SK-N-SH treated with all-trans-retinoic acid at 6 μM for 48 hours (cell line): ENCODE measurements at regions not wholly inside any gene's neighbourhood (a gene's known extent, or its start where the extent isn't known, plus 50 kb on each side); places are given as distances from the start of the nearest gene placed in this dataset.

ENCODE experiments used
- ATAC-seq: fragments of 200-7000 bp; cut with Tn5 transposase; 3 replicates; pipeline ENCODE4 v1.9.1; 2020; ENCODE audit warnings: mild to moderate bottlenecking, moderate library complexity
- ARNTL ChIP-seq: fragments of 450-650 bp; formaldehyde crosslinking; IDR thresholded peaks from 2 replicates; pipeline ENCODE4 v1.5.0; 2020; ENCODE audit warnings: low read depth, mild to moderate bottlenecking, moderate library complexity, borderline replicate concordance
- BACH2 ChIP-seq: fragments of 250-450 bp; sonication (Bioruptor Pico); IDR thresholded peaks from 2 replicates; pipeline ENCODE4 v1.9.0; 2021; ENCODE audit warnings: mild to moderate bottlenecking, borderline replicate concordance
- CSDC2 ChIP-seq: fragments of 250-450 bp; sonication (Bioruptor Pico); IDR thresholded peaks from 2 replicates; pipeline ENCODE4 v1.5.0; 2020; ENCODE audit warnings: mild to moderate bottlenecking, moderate library complexity
- ESRRG ChIP-seq: fragments of 250-450 bp; sonication (Bioruptor Pico); IDR thresholded peaks from 2 replicates; pipeline ENCODE4 v1.6.1; 2021; ENCODE audit warnings: mild to moderate bottlenecking
- GLIS3 ChIP-seq: fragments of 250-450 bp; sonication (Bioruptor Pico); IDR thresholded peaks from 2 replicates; pipeline ENCODE4 v1.5.0; 2020; ENCODE audit warnings: mild to moderate bottlenecking, moderate library complexity
- ISL1 ChIP-seq: fragments of 250-450 bp; sonication (Bioruptor Pico); IDR thresholded peaks from 2 replicates; pipeline ENCODE4 v2.1.2; 2022; ENCODE audit warnings: mild to moderate bottlenecking, moderate library complexity
- OSR1 ChIP-seq: fragments of 250-450 bp; sonication (Bioruptor Pico); IDR thresholded peaks from 2 replicates; pipeline ENCODE4 v1.8.0; 2022; ENCODE audit warnings: moderate library complexity, mild to moderate bottlenecking, inconsistent platforms
- PPARA ChIP-seq: fragments of 250-450 bp; sonication (Bioruptor Pico); IDR thresholded peaks from 2 replicates; pipeline ENCODE4 v1.5.0; 2020; ENCODE audit warnings: mild to moderate bottlenecking, borderline replicate concordance
- RARB ChIP-seq: fragments of 250-450 bp; sonication (Bioruptor Pico); IDR thresholded peaks from 2 replicates; pipeline ENCODE4 v1.8.0; 2021; ENCODE audit warnings: mild to moderate bottlenecking, moderate library complexity
- SNAI2 ChIP-seq: fragments of 250-450 bp; sonication (Bioruptor Pico); IDR thresholded peaks from 2 replicates; pipeline ENCODE4 v1.5.0; 2020; ENCODE audit warnings: mild to moderate bottlenecking, moderate library complexity
- TCF4 ChIP-seq: fragments of 250-450 bp; sonication (Bioruptor Pico); IDR thresholded peaks from 2 replicates; pipeline ENCODE4 v1.8.0; 2021; ENCODE audit warnings: mild to moderate bottlenecking, moderate library complexity, borderline replicate concordance
- TOX ChIP-seq: fragments of 250-450 bp; sonication (Bioruptor Pico); IDR thresholded peaks from 2 replicates; pipeline ENCODE4 v1.8.0; 2021; ENCODE audit warnings: mild to moderate bottlenecking, moderate library complexity, borderline replicate concordance
- ZFP3 ChIP-seq: fragments of 250-450 bp; sonication (Bioruptor Pico); IDR thresholded peaks from 2 replicates; pipeline ENCODE4 v1.5.0; 2020; ENCODE audit warnings: mild to moderate bottlenecking, moderate library complexity
- ZFP30 ChIP-seq: fragments of 450-650 bp; formaldehyde crosslinking; IDR thresholded peaks from 2 replicates; pipeline ENCODE4 v1.5.0; 2022; ENCODE audit warnings: mild to moderate bottlenecking, moderate library complexity
- ZNF565 ChIP-seq: fragments of 450-650 bp; formaldehyde crosslinking; conservative IDR thresholded peaks from 2 replicates; pipeline ENCODE4 v1.5.0; 2020; ENCODE audit warnings: low read depth, mild to moderate bottlenecking, moderate library complexity
- ZNF8 ChIP-seq: fragments of 450-650 bp; formaldehyde crosslinking; IDR thresholded peaks from 2 replicates; pipeline ENCODE4 v1.5.0; 2020; ENCODE audit warnings: mild to moderate bottlenecking, moderate library complexity
- TF ChIP-seq, protein P1 (sequence below): fragments of 250-450 bp; sonication (Bioruptor Pico); IDR thresholded peaks from 2 replicates; pipeline ENCODE4 v1.8.0; 2021; ENCODE audit warnings: low read depth, mild to moderate bottlenecking, moderate library complexity, borderline replicate concordance
- TF ChIP-seq, protein P2 (sequence below): fragments of 250-450 bp; sonication (Bioruptor Pico); IDR thresholded peaks from 2 replicates; pipeline ENCODE4 v1.8.0; 2020; ENCODE audit warnings: mild to moderate bottlenecking, moderate library complexity, borderline replicate concordance
- TF ChIP-seq, protein P3 (sequence below): fragments of 250-450 bp; sonication (Bioruptor Pico); IDR thresholded peaks from 2 replicates; pipeline ENCODE4 v1.5.1; 2021; ENCODE audit warnings: mild to moderate bottlenecking, moderate library complexity
- TF ChIP-seq, protein P4 (sequence below): fragments of 250-450 bp; sonication (Bioruptor Pico); IDR thresholded peaks from 2 replicates; pipeline ENCODE4 v1.5.0; 2020; ENCODE audit warnings: mild to moderate bottlenecking, moderate library complexity
- TF ChIP-seq, protein P5 (sequence below): fragments of 250-450 bp; sonication (Bioruptor Pico); IDR thresholded peaks from 2 replicates; pipeline ENCODE4 v1.5.1; 2020; ENCODE audit warnings: low read depth, mild to moderate bottlenecking, moderate library complexity

DNA sequence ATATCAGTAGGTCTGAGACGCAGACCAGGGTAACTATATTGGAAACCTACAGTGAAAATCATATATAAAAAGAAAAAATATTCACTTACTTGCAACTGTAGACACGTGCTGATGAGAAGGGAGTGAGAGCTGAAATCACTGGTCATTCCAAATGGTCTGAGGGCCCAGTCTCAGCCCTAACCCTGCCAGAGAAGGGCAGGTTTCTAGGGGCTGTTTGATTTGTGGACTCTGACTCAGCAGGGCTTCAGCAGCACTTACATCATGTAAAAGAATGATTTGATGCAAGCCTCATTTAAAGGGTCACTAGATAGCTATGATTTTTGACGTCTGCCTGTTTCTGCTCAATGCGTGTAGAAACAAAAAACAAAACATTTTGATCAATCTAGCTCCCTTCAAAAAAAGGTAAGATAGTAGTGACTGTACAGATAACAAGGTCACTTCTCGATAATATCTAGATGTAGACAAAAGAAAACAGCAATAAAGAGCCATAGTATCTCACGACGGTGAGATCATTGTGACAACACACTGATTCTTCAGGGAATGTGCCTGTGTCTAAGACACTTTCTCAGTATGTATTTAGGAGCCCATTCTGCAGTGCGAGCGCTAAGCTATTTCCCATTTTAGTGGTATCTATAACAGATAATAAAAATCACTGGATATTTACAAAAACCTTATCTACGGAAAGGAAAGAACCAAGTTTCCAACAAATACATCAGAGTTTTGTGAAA lies 307.2 kb downstream of the HIVEP2 start (continued):
- TF ChIP-seq, protein P1, sequence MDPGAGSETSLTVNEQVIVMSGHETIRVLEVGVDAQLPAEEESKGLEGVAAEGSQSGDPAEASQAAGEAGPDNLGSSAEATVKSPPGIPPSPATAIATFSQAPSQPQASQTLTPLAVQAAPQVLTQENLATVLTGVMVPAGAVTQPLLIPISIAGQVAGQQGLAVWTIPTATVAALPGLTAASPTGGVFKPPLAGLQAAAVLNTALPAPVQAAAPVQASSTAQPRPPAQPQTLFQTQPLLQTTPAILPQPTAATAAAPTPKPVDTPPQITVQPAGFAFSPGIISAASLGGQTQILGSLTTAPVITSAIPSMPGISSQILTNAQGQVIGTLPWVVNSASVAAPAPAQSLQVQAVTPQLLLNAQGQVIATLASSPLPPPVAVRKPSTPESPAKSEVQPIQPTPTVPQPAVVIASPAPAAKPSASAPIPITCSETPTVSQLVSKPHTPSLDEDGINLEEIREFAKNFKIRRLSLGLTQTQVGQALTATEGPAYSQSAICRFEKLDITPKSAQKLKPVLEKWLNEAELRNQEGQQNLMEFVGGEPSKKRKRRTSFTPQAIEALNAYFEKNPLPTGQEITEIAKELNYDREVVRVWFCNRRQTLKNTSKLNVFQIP (CRISPR knock-in tag), result no peak
- TF ChIP-seq BACH2 (CRISPR knock-in tag) (no peak), ESRRG (CRISPR knock-in tag) (no peak), PPARA (no peak), ZFP3 (CRISPR knock-in tag) (no peak), ISL1 (CRISPR knock-in tag) (no peak)
- TF ChIP-seq, protein P2, sequence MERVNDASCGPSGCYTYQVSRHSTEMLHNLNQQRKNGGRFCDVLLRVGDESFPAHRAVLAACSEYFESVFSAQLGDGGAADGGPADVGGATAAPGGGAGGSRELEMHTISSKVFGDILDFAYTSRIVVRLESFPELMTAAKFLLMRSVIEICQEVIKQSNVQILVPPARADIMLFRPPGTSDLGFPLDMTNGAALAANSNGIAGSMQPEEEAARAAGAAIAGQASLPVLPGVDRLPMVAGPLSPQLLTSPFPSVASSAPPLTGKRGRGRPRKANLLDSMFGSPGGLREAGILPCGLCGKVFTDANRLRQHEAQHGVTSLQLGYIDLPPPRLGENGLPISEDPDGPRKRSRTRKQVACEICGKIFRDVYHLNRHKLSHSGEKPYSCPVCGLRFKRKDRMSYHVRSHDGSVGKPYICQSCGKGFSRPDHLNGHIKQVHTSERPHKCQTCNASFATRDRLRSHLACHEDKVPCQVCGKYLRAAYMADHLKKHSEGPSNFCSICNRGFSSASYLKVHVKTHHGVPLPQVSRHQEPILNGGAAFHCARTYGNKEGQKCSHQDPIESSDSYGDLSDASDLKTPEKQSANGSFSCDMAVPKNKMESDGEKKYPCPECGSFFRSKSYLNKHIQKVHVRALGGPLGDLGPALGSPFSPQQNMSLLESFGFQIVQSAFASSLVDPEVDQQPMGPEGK (CRISPR knock-in tag), result no peak
- TF ChIP-seq, all 23 proteins: peak for 0

DNA sequence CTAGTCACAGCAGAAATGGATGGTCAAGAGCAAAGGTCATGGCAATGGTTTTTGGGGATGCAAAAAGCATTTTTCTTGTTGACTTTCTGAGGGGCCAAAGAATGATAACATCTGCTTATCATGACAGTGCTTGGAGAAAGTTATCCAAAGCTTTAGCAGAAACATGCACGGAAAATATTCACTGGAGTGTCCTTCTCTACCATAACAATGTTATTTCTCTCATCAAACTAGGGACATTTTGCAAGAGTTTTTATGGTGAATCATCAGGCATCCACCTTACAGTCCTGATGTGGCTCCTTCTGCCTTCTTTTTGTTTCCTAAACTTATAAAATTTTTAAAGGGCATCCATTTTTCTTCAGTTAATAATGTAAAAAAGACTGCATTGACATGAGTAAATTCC lies 302.3 kb downstream of the HIVEP2 start:
- ATAC-seq, result no peak
- no peak for TF ChIP-seq TOX
- no peak for TF ChIP-seq ARNTL
- TF ChIP-seq, protein P3, sequence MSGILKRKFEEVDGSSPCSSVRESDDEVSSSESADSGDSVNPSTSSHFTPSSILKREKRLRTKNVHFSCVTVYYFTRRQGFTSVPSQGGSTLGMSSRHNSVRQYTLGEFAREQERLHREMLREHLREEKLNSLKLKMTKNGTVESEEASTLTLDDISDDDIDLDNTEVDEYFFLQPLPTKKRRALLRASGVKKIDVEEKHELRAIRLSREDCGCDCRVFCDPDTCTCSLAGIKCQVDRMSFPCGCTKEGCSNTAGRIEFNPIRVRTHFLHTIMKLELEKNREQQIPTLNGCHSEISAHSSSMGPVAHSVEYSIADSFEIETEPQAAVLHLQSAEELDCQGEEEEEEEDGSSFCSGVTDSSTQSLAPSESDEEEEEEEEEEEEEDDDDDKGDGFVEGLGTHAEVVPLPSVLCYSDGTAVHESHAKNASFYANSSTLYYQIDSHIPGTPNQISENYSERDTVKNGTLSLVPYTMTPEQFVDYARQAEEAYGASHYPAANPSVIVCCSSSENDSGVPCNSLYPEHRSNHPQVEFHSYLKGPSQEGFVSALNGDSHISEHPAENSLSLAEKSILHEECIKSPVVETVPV (CRISPR knock-in tag), result no peak
- TF ChIP-seq PPARA, result no peak
- no peak for TF ChIP-seq ZFP3 (CRISPR knock-in tag)
- TF ChIP-seq, protein P1 (CRISPR knock-in tag), result no peak
- no peak for TF ChIP-seq GLIS3 (CRISPR knock-in tag)
- no peak for TF ChIP-seq CSDC2 (CRISPR knock-in tag)
- TF ChIP-seq SNAI2 (CRISPR knock-in tag), result no peak
- no peak for TF ChIP-seq TCF4 (CRISPR knock-in tag)
- TF ChIP-seq OSR1 (CRISPR knock-in tag), result no peak
- TF ChIP-seq, protein P4, sequence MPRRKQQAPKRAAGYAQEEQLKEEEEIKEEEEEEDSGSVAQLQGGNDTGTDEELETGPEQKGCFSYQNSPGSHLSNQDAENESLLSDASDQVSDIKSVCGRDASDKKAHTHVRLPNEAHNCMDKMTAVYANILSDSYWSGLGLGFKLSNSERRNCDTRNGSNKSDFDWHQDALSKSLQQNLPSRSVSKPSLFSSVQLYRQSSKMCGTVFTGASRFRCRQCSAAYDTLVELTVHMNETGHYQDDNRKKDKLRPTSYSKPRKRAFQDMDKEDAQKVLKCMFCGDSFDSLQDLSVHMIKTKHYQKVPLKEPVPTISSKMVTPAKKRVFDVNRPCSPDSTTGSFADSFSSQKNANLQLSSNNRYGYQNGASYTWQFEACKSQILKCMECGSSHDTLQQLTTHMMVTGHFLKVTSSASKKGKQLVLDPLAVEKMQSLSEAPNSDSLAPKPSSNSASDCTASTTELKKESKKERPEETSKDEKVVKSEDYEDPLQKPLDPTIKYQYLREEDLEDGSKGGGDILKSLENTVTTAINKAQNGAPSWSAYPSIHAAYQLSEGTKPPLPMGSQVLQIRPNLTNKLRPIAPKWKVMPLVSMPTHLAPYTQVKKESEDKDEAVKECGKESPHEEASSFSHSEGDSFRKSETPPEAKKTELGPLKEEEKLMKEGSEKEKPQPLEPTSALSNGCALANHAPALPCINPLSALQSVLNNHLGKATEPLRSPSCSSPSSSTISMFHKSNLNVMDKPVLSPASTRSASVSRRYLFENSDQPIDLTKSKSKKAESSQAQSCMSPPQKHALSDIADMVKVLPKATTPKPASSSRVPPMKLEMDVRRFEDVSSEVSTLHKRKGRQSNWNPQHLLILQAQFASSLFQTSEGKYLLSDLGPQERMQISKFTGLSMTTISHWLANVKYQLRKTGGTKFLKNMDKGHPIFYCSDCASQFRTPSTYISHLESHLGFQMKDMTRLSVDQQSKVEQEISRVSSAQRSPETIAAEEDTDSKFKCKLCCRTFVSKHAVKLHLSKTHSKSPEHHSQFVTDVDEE (CRISPR knock-in tag), result no peak
- TF ChIP-seq RARB, result no peak

DNA sequence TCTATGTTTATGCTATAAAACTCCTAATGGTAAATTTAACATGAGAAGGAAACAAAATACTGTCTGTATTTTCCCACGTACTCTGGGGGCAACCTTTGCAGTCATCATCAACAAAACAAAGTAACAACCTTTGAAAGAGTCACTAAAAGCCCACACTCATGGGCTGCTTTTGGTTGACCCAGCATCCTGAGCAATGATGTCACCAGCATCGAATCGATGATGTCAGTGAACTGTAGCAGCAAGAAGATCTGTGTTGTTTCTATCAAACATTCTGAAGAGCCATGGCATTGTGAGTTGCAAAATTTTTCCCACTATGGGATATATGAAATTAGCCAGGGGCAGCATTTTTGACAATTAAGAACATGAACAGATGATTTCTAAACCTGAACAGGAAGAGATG lies 300.1 kb downstream of the HIVEP2 start:
- no peak for ATAC-seq
- TF ChIP-seq SNAI2 (CRISPR knock-in tag) (no peak), ZFP30 (no peak), ZNF565 (no peak), ESRRG (CRISPR knock-in tag) (no peak), PPARA (no peak), ARNTL (no peak), ZFP3 (CRISPR knock-in tag) (no peak), CSDC2 (CRISPR knock-in tag) (no peak), OSR1 (CRISPR knock-in tag) (no peak), BACH2 (CRISPR knock-in tag) (no peak), GLIS3 (CRISPR knock-in tag) (no peak), ZNF8 (no peak), ISL1 (CRISPR knock-in tag) (no peak), TOX (no peak)
- TF ChIP-seq, protein P1 (CRISPR knock-in tag), result no peak
- TF ChIP-seq, protein P3 (CRISPR knock-in tag), result no peak
- TF ChIP-seq, protein P5, sequence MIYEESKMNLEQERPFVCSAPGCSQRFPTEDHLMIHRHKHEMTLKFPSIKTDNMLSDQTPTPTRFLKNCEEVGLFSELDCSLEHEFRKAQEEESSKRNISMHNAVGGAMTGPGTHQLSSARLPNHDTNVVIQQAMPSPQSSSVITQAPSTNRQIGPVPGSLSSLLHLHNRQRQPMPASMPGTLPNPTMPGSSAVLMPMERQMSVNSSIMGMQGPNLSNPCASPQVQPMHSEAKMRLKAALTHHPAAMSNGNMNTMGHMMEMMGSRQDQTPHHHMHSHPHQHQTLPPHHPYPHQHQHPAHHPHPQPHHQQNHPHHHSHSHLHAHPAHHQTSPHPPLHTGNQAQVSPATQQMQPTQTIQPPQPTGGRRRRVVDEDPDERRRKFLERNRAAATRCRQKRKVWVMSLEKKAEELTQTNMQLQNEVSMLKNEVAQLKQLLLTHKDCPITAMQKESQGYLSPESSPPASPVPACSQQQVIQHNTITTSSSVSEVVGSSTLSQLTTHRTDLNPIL, result no peak
